Hematopoietic multipotent progenitor cell (in vitro differentiated cells): ENCODE measurements at regions not wholly inside any gene's neighbourhood (a gene's known extent, or its start where the extent isn't known, plus 50 kb on each side); places are given as distances from the start of the nearest gene placed in this dataset.

Experiments
- DNase-seq, 3 donors: peaks; one replicate each; pipeline ENCODE4 v3.0.0-alpha.2; 2011 to 2015; ENCODE audit warnings: low read depth in 2 of 3, low spot score in 2 of 3

DNA sequence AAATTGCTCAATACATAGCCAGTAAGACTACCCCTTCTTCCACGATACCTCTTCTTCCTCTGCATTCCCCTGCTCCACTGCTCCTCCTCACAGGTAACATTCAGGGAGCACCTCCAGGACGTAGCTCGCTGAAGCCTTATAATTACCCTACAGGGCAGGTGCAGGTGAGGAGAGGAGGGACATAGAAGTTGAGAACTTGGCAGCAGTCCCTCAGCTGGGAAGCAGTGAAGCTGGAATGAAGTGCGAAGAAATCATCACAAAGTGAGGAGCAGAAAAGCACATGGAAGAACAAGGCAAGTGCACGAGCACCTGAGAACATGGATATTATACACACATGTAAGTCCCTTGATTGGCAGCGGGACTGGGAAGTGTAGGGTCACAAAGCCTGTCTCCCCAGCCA lies 118.2 kb downstream of the HSD17B3 start:
- no peak for DNase-seq

GRCh38 chr9:96178153-96178552 lies 123.8 kb downstream of the HSD17B3 start:
- no peak for DNase-seq

DNA sequence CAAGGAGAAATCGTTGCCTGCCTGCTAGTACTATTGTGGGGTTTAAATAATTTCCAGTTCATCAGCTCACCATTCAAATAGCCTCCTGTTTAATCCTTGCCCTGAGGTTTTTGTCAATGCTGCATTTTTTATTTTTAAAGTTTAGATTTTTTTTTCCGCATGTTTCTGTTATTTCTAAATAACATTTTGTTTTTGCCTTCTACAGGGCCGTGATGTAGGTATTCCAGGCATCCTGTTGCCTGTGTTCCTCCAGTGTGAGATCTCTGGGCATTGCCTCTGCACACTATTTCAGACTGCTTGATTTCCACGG lies 124.3 kb downstream of the HSD17B3 start:
- no peak for DNase-seq

- no peak for DNase-seq
Measured at GRCh38 chr9:96177005-96177718, 124.8 kb downstream of the HSD17B3 start.

GRCh38 chr9:96175796-96176195 lies 126.2 kb downstream of the HSD17B3 start:
- no peak for DNase-seq

DNA sequence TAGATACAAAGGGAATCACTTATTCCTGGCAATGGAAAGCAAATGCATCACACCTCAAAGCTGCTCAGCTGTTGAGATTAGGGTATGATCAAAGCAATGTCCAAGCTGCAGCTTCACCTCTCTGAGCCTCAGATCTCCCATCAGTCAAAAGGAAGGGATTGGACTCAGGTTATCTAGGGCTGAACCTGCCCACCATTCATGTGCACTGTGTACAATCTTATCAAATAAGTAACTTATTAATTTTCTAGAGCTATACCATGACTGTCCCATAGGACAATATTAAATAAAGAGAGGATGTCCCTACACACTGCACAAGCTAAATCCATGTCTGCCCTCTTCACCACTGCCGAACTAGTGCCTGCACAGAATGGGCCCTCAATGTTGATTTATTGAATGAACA lies 127.0 kb downstream of the HSD17B3 start:
- DNase-seq = no peak

- DNase-seq = no peak
Measured at GRCh38 chr9:96174371-96174770, 127.6 kb downstream of the HSD17B3 start.

DNA sequence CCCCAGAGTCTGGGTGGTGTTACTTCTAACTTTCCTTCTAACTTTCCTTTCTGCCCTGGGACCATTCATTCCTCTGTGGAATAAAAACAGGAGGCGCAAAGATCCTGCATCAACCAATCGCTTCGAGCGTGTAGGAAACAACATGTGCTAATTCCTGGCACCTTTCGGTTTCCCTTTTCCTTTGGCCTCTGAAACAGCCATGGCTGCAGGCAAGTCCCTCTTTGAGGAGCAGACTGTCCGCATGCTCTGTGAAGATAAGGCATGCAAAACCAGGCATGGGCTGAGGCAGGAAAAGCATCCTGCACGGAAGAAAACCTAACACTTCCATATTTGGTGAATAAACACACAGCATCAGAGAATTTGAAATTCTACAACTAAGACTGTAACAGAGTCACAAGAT lies 128.3 kb downstream of the HSD17B3 start:
- no peak for DNase-seq

DNA sequence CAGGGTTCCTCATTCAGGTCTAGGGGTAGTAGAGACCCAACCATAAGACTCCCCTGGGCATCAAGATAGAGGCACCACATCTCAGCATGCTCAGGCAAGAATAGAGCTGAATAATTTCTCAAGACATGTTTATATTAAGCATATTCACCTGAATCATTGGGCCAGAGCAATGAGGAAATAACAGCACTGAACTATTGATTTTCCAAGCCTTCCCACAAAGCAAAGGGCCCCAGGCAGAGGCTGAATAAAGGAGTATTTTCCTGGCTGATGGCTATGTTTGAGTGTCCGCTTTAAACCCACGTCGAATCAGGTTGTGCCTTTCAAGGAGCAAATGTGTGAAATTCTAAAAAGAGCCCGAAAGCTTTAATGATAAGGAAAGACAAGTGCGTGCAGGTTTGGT lies 129.2 kb downstream of the HSD17B3 start:
- DNase-seq = no peak

GRCh38 chr9:96171728-96172127 lies 130.2 kb downstream of the HSD17B3 start:
- DNase-seq = no peak

DNA sequence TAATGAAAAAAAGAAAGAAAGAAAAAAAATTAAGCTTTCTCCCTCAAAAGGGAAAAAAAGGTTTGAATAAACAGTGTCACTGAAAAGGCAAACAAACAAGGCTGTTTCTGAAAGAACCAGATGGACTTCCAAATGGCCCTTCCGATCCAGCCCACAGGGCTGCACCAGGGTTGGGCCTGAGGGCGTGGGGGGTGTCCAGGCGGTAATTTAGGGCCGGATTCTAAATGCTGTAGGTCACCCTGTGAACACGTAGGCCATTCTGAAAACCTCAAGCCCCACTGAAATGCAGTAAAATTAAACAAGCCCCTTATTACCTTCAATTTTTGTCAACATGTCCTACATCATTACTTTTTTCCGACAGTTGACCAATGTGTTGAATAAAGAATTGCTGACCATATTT lies 132.1 kb downstream of the HSD17B3 start:
- DNase-seq = no peak

- DNase-seq = no peak
Measured at GRCh38 chr9:96169484-96169883, 132.5 kb downstream of the HSD17B3 start.

GRCh38 chr9:96168882-96169281 lies 133.1 kb downstream of the HSD17B3 start:
- DNase-seq = no peak

DNA sequence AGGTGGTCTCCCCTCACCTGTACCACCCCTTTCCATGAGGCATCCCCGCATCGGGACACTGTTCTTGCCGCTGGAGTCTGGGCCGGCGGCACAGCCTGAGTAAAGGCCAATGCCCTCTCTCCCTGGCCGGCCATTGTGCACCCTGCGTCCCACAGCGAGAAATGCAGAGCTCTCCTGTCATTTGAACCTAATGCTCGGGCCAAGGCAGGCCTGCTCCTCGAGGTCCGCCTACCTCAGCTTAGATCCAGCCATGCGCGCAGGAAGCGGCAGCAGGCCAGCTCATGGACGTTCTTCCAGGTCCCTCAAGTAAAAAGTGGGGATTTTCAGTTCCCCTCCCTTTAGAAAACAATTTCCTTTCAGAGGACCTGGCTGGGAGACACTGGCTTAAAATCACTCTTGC lies 135.0 kb downstream of the HSD17B3 start:
- no peak for DNase-seq

GRCh38 chr9:96164268-96164683 lies 137.7 kb downstream of the HSD17B3 start:
- DNase-seq = no peak

GRCh38 chr9:96163712-96164111 lies 138.3 kb downstream of the HSD17B3 start:
- no peak for DNase-seq

- no peak for DNase-seq
Measured at GRCh38 chr9:96163161-96163560, 138.8 kb downstream of the HSD17B3 start.

GRCh38 chr9:96161819-96162218 lies 140.2 kb downstream of the HSD17B3 start:
- no peak for DNase-seq

GRCh38 chr9:96160866-96161265 lies 141.1 kb downstream of the HSD17B3 start:
- DNase-seq = no peak

DNA sequence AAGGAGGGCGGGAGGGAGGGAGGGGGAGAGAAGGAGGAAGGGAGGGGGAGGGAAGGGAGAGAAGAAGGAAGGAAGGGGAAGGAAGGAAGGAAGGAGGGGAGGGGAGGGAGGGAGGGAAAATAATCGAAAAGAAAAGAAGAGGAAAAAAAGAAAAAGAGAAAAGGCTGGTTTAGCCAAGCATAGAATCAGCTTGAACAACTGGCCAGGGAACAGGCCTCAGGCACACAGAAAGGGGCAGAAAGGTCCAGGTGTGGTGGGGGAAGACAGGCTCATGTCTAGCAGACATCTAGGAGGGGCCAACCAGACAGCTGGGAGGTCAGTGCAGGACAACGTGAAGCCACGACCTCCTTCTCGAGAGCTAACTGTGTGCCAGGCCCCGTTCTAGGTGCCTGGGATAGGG lies 141.8 kb downstream of the HSD17B3 start:
- no peak for DNase-seq

- DNase-seq = no peak
Measured at GRCh38 chr9:96159596-96159995, 142.4 kb downstream of the HSD17B3 start.

GRCh38 chr9:96158909-96159575 lies 142.9 kb downstream of the HSD17B3 start:
- peak in 1 of 3 donors; percentile 69 for DNase-seq

DNA sequence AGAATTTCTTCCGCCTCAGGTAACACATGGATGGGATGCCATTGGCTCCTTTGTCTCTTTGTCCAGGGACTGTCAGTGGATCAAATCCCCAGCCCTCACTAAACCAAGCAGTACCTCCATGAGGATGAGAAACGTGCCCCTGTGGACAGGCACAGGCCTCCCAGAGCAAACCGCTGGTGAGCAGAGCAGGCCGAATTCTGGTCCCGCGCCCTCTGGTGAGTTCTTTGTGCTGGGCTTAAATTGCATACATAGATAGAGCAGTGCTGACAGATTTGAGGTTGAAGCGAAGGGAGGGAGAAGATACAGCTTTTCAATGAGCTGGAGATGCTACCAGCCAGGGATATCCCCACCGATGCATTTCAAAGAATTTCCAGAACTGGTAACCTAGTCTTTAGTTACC lies 143.8 kb downstream of the HSD17B3 start:
- DNase-seq = no peak
